Body of pancreas (tissue), 4 donors: ENCODE measurements at regions not wholly inside any gene's neighbourhood (a gene's known extent, or its start where the extent isn't known, plus 50 kb on each side); places are given as distances from the start of the nearest gene placed in this dataset.

Experiments used
- POLR2A ChIP-seq, 3 donors: fragments of 450-650 bp; IDR thresholded peaks; one replicate each; pipeline ENCODE4 v1.6.1; 2016; ENCODE audit warnings: antibody characterized with exemption in 3 of 3, mild to moderate bottlenecking in 2 of 3
- TF ChIP-seq, protein P1 (sequence below), 7 experiments: fragments of 450-650 bp in 4 of 7; fragments of 200-600 bp in 3 of 7; sonication (generic) in 3 of 7; IDR thresholded peaks; one replicate each; pipeline ENCODE4 v1.5.1; 2016 to 2019; ENCODE audit warnings: antibody characterized with exemption in 7 of 7

DNA sequence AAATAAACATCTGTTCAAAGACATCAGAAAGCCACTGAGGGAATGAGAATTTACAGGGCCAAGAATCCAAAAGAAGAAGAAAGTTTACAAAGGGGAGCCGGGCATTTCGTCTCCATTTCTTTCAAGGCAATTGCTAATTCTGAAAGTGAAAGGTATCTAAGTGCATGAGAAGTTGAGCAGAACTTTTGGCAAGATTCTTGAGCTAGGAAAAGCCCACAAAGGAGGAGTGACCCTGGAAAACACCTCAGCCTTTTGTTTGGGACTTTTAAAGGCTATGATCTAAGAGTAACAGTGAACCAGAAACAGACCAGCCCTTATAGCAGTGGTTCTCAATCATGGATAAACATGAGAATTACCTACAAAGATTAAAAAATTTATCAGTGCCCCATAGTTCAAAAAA, 87.4 kb downstream of the MDH1 start:
- TF ChIP-seq, protein P1, sequence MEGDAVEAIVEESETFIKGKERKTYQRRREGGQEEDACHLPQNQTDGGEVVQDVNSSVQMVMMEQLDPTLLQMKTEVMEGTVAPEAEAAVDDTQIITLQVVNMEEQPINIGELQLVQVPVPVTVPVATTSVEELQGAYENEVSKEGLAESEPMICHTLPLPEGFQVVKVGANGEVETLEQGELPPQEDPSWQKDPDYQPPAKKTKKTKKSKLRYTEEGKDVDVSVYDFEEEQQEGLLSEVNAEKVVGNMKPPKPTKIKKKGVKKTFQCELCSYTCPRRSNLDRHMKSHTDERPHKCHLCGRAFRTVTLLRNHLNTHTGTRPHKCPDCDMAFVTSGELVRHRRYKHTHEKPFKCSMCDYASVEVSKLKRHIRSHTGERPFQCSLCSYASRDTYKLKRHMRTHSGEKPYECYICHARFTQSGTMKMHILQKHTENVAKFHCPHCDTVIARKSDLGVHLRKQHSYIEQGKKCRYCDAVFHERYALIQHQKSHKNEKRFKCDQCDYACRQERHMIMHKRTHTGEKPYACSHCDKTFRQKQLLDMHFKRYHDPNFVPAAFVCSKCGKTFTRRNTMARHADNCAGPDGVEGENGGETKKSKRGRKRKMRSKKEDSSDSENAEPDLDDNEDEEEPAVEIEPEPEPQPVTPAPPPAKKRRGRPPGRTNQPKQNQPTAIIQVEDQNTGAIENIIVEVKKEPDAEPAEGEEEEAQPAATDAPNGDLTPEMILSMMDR (IDR thresholded peaks at IDR 0.05), result no peak
- no peak for TF ChIP-seq POLR2A (IDR thresholded peaks at IDR 0.05)
